Embryonic facial prominence (tissue), 1 donor: ENCODE measurements at regions not wholly inside any gene's neighbourhood (a gene's known extent, or its start where the extent isn't known, plus 50 kb on each side); places are given as distances from the start of the nearest gene placed in this dataset.

Experiments
- DNase-seq: peaks from one replicate; pipeline ENCODE4 v3.0.0-alpha.2; 2016; ENCODE audit errors: extremely low spot score

DNA sequence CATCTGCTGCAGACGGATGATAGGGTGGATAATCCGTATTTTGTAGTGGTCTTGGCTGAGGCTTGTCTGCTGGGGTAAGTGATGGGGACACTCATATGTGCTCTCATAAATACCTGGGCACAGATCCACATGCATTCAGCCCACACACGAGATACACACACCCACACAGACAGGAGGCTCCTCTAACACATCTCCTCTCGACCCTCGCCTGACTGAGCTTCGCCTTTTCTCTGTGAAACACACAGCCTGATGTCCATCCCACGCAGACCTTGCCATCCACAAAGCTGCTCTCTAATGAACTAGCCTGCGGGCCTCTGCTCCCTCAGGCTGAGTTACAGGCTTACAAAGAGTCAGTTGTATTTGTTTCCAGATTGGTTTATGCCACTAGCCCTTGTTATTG is 96.3 kb upstream of the CSF3R start:
- DNase-seq, result no peak

DNA sequence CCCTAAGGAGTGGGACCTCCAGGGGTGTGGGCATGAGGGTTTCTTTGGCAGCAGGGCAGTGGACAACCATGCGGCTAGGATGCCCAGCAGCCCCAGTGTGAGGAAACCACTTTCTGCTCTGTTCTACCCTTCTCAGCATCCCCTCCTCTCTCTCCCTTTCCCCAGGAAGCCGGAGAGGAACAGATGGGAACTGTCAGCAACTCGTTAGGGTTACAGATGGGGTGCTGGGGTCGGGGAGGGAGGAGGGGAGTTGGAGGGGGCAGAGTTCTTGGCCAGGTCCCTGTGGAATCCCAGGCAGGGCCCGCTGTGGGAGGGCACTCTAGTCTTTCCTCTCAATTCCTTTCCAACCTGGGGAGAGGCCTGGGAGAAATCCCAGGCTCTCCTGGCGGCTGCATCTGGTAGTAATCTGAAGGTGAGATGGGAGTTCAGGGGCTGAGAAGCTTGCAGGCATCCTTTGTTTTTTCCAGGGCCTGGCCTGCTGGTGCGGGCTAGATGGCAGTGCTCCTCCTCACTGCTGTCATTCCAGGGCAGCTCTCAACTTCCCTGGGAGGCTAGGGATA is 93.9 kb upstream of the CSF3R start:
- no peak for DNase-seq

- DNase-seq, result no peak
Observed at GRCh38 chr1:36576118-36576517, 93.4 kb upstream of the CSF3R start.

DNA sequence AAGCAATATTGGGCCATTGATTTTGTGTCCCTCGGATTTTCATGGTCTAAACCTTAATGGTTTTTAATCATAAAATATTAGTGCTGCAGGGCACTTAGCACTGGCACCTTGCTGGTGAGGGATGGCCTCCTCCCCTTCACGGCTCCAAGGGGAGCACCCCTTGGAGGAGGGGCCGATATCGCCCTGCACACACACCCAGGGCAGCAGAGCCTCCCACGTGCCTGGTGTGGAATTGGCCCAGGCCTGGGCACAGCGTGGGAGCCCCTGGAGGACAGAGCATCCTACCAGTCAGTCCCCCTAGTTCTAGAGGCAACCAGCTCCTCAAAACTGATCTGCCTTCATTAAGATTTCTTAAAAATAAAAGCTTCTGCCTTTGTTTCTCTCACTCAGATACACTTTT is 90.7 kb upstream of the CSF3R start:
- DNase-seq, result no peak

DNA sequence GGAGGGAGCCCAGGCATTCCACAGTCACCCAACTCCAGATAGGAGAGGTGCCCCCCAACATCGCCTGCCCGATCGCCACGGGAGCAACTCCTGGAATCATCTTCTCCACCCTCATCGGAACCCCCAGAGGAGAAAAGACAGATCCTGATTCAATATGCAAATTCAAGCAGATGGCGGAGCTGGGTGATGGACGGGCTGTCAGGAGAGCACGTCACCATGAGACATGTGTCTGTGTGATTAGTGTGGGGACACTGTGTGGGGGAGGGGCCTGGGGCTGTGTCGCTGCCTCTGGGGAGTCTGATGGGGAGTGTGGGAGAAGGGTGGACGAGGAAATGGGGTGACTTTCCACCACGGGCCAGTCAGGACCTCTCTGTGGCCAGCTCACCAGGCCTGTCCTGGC is 90.2 kb upstream of the CSF3R start:
- DNase-seq, result no peak

- no peak for DNase-seq
Observed at GRCh38 chr1:36572142-36572715, 89.5 kb upstream of the CSF3R start.

GRCh38 chr1:36571106-36571505 is 88.4 kb upstream of the CSF3R start:
- no peak for DNase-seq

GRCh38 chr1:36570478-36571060 is 87.9 kb upstream of the CSF3R start:
- no peak for DNase-seq

GRCh38 chr1:36570006-36570405 is 87.3 kb upstream of the CSF3R start:
- no peak for DNase-seq

DNA sequence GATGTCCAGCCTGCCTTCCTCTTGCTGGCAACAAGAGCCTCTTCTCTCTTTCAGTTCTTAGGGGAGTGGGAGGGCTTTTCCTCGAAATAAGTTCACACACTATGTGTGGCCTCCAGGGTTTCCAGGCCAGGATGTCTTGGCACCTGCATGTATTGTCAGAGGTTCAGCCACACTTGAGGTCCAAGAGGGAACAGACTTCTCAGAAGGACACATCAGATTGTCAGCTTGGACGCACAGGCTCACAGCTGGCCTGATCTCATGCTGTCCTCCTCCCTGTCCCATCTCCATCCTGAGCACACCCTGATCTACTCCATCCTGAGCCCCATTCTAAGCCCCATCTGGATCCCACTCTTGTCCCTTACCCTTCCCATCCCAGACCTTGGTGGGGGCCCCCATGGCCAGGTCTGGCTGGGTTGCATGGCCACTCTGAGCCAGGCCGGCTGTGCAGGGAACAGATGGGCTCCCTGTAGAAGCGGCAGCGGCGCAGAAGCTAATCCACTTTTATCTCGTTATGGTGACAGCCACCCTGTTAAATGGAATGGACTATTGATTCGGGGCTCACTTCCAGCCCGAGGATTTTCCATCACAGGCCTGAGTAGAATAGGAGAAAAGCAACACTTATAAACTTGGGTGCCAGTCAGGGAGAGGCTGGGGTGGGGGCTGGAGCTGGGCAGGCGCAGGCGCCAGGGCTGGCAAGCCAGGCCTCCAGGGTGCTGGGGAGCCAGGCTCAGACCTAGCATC is 85.1 kb upstream of the CSF3R start:
- no peak for DNase-seq

DNA sequence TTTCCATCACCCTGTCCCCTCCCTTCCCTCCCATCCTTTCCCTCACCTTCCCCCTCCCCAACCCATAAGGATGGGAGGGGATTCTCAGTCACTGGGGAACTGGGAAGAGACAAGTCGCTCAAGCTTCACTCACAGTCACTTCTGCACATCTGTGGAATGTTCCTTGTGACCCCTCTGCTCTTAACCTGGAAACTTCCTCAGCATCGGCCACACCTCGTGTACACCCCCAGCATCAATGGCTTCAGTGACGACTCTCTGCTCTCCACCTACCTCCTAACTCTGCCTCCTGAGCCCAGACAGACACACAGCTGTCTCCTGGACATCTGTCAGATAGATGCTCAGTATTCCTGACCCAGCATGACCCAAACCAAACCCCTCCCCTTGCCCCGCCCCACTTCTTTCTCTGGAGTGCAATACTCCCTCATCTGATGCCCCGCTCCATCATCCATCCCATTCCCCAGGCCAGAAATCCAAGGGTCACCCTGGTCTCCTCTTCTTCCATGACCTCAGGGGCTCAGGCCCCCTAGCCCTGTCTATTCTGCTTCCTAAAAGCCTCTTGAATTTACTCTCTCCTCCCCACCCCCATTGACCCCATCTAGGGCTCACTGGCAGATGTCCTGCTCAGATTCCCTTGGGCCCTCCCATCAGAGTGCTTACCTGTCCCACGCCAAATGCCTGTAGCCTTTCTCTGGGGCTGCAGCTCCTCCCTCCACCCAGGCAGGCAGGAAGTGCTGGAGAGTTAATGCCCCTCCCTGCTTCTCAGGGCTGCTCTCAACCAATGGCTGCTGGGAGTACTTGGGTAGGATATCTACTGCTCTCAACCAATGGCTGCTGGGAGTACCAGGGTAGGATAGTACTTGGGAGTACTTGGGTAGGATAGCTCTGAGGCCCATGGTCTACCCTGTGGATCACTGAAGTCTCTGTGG is 83.1 kb upstream of the CSF3R start:
- no peak for DNase-seq

DNA sequence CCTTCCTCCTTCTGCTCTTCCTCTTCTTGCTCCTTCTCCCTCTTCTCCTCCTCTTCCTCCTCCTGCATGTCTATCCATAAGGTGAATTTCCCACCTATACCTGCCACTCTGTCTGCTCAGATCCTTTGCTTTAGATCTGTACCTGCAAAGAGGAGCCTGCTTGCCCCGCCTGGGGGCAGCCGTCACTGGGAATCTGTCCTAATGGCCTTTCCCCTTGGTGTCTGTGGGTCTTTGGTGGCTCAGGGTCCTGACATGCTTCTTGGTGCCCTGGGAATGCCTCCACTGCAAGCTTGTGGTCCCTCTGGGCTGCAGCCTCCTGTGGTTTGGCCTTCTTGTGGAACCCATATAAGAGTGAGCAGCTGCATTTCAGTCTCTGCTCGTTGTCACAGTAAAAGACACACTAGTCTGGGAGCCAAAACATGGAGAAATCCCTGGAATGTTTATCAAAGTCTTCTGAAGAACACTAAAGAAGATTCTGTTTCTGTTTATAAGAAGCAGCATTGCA is 79.5 kb upstream of the CSF3R start:
- DNase-seq, result no peak

DNA sequence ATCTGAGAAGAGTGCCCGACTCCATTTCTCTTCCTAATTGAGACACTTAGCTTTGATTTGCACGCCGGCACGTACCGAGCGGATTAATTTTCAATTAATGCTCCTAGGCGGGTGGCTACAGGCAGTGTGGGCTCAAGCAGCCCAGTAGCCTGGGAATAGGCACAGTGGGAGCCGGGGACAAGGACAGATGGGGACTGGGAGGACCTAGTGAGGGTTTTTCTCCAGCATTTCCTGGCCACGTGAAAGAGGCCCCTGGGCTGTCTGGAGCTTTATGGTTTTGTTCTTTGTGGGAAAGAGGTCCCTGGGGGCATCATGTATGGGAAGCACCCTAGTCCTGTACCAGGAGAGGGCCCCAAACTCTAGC is 78.6 kb upstream of the CSF3R start:
- no peak for DNase-seq

- DNase-seq, result no peak
Observed at GRCh38 chr1:36560621-36561360, 78.1 kb upstream of the CSF3R start.

- no peak for DNase-seq
Observed at GRCh38 chr1:36560177-36560576, 77.5 kb upstream of the CSF3R start.

GRCh38 chr1:36559061-36559460 is 76.3 kb upstream of the CSF3R start:
- DNase-seq, result no peak

GRCh38 chr1:36557041-36558000 is 74.6 kb upstream of the CSF3R start:
- DNase-seq, result no peak

GRCh38 chr1:36555041-36555440 is 72.3 kb upstream of the CSF3R start:
- DNase-seq, result no peak

DNA sequence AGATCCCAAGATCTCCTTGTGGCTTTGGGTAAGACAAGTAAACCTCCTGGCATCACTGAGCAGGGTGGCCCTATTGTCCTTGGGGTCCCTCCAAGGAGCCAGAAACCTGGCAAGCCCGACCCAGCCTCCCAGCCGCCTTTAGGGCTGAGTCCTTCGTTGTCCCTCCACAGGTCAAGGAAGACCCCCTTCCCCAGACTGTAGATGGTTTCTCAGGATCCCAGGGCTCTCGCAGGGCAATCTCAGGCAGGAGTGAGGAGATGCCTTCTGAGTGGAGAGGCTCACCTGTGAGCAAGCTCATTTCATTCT is 71.6 kb upstream of the CSF3R start:
- no peak for DNase-seq
